Posterior vena cava (tissue), 2 donors: ENCODE measurements at regions not wholly inside any gene's neighbourhood (a gene's known extent, or its start where the extent isn't known, plus 50 kb on each side); places are given as distances from the start of the nearest gene placed in this dataset.

Experiments used
- DNase-seq: peaks from one replicate; pipeline ENCODE4 v3.0.0-alpha.2; 2020; ENCODE audit warnings: low spot score
- intact Hi-C, 2 donors: fragments of 100-400 bp; cut with DNase I; formaldehyde crosslinking; loops; one replicate each; pipeline versions ENCODE4 v1.14.1 to v1.14.2; 2022 to 2023
- donor health status: DM: yes; HTN: yes; CAD: no.
- donor health status: DM: yes; HTN: yes; CAD: no.

DNA sequence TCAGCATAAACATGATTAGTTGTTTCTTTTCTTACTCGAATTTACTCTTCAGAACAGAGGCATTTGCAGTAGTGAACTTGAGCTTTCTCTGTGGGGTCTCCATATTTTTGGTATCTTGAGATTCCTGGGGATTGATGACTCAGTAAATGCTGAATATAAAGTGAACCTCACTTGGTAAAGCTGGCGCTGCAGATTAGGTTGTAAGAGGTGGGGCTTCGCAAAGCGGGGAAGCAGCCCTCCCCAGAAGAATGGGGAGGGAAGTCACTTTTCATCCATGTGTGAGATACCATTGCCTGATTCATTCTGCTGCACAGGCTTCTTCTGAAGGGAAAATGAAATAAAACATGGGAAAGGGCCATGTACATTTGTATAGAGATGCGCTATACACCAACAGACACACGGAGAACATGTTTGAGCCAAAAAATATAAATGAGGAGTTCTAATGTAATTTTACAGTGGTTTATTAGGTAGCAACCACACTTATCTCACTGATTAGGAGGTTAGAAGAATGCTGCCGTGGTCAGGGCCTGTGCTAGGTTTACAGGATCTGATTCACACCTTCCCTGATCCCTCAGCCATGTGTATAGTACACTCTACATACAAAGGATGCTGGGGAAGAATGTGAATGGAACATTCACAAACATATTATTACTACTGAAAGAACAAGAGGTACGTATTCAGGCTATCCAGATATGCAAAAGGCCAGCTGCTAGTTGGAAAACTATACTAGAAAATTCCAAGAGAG, 63.5 kb downstream of the DNTTIP2 start:
- DNase-seq = no peak
- intact Hi-C loops = loop anchor here (2.0 to 10.0 kb wide), 4 partner anchors 181 to 381 kb away; partner anchors contain the start of gene FNBP1L (in 1 of the 2)

DNA sequence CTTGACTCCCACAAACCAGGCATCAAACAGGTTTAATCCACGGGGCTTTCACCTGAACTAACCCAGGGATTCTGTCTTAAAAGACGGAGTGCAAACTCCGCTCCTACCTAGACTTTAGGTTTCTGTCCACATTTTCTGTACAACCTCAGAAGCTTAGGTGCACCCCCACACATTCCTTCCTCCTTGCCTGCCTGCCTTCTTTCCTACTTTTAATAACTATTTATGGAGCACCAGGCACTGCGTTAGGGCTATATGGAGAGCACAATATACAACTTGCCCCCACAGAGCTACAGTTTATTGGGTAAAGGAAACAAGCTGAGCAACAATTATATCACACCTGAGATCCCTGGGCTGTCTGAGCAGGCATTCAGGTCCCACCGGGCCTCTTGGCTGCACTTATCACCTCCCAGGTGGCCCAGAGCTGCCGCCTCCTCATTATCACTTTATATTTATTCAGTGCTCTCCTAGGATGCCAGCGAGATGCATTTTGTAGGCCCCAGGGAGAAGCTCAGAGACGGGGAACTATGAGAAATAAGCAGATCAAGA, 64.1 kb downstream of the DNTTIP2 start:
- intact Hi-C loops = loop anchor here (2.0 to 10.0 kb wide), 4 partner anchors 180 to 380 kb away; partner anchors contain the start of gene FNBP1L (in 1 of the 2)
- DNase-seq = no peak

DNA sequence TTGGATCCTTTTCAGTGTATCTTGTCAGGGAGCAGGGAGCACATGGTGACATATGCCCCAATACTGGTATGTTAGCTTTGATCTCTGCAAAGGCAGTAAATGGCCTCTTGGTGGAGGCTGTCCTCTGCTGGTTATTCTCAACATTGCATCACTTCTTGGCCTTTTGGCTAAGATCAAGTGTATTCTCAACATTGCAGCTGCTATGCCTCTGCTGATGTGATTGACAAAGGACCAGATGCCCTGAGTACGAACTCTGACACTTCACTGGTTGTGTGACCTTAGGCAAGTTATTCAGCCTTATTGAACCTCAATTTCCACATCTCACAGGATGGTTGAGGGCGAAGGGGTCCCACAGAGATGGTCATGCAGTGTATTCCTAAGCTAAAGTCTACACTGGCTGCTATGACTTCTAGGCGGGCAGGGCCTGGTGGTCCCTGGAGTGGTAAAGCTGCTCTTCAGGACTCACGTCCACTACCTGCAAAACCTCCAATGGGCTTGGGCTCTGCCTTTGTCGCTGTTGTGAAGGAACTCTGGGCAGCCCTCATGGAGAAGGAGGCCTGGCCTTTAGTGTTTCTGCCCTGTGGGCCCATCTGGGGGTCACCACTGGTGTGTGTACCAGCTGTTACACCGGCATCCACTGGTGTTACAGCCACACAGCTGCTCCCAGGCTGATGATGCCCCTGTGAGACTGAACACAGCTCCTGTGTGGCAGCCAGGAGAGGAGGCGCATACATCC, 64.8 kb downstream of the DNTTIP2 start:
- no peak for DNase-seq
- intact Hi-C loops = loop anchor here (2.0 to 10.0 kb wide), 4 partner anchors 179 to 379 kb away; partner anchors contain the start of gene FNBP1L (in 1 of the 2)

DNA sequence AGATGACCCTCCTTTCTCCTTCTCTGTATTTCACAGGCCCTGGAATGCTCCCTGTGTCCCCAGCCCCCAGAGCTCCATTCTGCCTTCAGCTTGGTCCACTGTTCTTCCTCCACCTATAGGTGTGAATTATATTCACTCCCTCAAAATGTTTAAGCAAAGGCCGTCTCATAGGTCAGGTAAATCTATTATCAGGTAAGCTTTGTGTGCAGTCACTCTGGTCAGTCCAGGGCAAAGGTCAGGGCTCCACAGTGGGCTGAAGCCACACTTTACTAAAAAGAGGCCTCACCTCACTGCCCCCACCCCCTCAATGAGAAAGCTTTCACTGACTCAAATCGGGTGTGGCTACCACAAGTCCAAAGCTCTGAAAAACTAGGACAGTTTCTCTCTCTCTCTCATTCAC, 65.9 kb downstream of the DNTTIP2 start:
- no peak for DNase-seq
- intact Hi-C loops = loop anchor here (10.0 kb wide), 3 partner anchors 178 to 378 kb away; partner anchors contain the start of gene FNBP1L (in 1 of the 2)

DNA sequence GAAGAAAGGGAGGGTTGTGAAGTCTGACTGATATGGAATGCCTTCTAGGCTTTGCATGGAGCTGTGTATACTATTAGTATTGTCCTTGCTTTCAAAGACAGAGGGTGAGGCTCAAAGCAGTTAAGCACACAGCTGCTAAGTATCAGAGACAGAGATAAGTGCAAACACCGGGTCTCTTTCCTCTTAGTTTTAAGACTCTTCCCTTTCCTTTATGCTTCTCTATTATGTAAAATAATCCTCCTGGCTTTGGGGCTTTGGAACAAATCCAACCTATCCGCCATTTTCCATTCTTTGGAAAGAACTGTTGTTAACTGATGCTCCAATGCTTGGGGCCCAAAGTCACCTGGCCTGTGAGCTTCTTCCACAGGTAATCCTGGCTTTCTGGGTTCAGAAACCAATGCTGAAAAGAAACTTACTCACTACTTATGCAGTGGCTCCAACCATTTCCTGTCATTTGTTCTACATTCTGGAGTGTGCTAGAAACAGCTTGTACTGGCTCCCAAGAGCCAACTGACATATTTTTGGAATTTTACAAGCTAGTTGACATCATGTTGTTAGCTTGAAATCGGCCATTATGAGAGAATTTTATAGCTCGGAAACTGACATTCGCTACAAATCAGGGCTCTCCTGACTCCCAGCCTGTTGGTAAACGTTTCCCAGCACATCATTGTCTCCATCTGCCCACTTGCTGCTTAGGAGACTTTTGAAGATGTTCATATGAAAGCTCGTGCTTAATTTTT, 67.5 kb downstream of the DNTTIP2 start:
- no peak for DNase-seq
- intact Hi-C loops = loop anchor here (10.0 kb wide), 3 partner anchors 177 to 377 kb away; partner anchors contain the start of gene FNBP1L (in 1 of the 2)

DNA sequence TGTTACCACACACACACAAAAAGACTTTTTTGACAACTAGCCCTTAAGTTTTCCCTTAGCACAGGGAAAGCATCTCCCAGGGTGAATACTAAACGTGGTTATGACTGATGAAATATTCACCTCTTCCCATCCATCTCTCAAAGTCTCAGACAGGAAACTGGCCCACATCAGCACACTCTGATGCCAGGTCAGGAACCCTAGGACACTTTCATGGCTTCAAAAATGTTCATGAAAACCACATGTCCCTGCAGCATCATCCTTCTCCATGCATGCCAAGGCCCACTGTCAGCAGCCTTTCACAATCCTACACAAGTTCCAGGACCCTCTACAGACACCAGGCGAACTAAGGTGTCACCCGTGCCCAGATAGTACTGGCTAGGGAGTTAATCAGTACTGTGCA, 68.7 kb downstream of the DNTTIP2 start:
- intact Hi-C loops = loop anchor here (10.0 kb wide), 3 partner anchors 176 to 376 kb away; partner anchors contain the start of gene FNBP1L (in 1 of the 2)
- no peak for DNase-seq

DNA sequence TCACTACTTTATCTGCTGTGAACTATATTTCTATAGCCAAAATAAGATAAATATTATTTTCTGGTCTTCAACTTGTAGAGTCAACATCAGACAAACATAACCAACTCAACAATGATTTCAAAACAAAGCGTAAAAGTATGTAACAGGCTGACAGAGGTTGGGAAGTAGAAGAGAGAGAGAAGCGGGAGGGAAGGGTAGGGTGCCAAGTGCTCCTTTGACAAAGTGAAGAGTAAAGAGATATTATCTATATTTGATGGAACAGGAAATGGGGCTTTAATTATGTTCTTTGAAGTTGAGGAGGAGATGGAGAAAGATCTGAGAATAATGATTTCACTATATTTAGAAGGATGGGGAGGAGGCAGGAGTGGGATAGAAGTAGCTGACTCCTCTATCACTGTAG, 70.1 kb downstream of the DNTTIP2 start:
- intact Hi-C loops = no loop called here
- no peak for DNase-seq

DNA sequence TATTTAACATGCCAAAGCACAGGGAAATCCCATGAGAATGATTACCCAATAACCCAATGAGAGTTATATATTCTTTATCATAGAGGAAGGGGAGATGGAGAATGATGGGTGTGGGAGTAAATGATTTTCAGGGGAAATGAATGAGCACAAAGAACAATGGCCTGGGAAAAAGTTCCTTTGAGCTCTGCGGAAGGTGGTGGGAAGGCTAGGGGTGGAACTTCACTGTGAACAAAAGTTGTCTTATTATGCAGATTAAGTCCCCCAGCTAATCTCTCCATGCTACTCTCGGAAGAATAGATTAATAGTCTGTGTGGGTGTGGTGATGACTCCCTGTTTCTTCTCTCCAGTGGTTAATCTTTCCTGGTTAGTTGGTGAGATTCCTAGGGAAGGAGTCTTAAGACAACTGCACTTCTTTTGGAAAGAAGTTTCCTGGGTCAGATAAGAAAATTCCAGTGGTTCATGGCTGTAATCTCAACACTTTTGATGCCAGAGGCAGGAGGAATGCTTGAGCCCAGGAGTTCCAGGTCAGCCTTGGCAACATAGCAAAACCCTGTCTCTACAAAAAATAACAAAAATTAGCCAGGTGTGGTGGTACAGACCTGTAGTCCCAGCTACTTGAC, 71.6 kb downstream of the DNTTIP2 start:
- no peak for DNase-seq
- intact Hi-C loops = no loop called here

DNA sequence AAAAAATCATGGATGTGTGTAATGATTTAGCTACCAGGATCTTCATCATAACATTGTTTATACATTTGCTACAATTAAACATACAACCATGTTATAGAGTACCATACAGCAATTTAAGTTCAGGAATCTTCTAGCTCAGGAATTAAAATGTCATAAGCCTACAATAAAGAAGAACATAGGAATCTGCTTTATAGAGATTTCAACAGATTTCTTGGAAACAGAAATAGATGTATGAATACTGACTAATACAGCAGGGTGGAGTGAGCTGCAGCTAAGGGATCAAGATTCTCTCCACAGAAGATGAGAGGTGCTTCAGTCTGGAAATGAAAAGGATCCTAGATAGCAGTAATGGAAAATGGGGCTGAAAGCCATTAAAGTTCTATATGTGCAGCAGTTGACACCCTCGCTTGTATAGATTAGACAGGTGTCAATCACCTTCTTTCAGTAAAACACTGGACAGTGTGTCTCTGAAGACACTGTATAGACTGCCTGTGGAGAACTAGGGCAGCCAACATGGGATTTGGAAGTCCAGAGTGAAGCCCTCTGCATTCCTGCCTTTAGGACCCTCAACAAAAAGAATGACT, 73.9 kb downstream of the DNTTIP2 start:
- intact Hi-C loops = no loop called here

DNA sequence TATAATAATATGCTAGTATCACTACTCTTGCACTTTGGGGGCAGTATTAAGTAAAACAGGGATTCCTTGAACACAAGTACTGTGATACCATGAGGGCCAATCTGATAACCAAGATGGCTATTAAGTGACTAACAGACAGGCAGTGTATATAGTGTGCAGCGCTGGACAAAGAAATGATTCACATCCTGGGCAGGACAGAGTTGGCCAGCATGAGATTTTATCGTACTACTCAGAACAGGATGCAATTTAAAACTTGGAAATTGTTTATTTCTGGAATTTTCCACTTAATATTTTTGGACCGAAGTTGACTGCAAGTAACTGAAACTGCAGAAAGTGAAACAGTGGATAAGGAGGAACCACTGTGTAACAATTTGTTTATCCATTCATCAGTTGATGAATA, 74.6 kb downstream of the DNTTIP2 start:
- DNase-seq = no peak
- intact Hi-C loops = no loop called here

More for the DNA sequence above, 73.9 kb downstream of the DNTTIP2 start:
- no peak for DNase-seq

DNA sequence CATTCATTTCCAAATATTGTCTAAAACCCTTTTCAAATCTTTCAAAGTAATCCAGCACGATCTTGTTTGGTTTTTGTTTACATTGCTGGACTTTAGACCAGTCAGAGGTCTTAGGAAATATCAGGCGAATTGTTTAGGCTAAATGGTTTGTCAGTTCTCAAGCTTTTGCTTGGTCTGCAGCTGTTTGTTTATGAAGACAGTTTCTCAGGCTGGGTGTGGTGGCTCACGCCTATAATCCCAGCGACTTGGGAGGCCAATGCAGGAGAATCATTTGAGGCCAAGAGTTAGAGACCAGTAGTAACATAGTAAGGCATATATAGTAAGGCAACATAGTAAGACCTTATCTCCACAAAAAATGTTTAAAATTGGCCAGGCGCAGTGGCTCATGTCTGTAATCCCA, 77.5 kb downstream of the DNTTIP2 start:
- DNase-seq = no peak
- intact Hi-C loops = no loop called here

DNA sequence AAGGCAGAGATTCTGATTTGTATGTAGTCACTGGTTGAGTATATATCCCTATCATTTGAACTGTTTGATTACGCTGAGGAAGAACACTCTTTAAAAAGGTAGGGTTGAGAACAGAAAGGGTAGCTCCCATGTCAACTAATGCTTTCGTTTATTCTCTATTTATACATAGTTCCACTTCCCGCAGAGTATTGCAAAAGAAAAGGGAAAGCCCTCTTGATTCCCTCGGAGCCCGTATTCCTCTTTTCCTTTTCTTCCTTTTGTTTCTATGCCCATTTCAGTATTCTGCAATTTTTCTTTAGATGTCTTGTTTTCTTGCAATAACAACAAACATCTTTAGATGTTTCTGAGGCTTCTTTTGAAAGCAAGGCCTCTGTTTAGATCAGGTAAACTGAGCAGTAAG, 78.2 kb downstream of the DNTTIP2 start:
- DNase-seq = no peak
- intact Hi-C loops = no loop called here

DNA sequence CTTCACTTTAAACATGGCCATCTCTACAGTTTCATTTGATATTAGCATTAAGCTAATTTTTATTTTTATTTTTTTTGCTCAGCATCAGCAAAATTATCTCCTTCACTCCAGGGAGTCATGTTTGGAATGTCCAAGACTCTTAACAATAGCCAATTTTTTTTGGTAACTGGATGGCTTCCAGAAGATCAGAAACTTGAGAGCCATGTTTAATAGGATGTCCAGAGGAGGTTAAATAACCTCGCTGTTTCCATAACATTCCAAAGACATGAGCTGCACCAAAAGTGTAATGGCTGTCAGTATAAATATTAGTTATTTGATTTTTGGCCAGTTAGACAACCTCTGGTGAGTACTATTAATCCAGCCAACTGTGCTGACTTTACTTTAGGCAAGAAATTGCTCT, 80.7 kb downstream of the DNTTIP2 start:
- intact Hi-C loops = no loop called here
- DNase-seq = no peak

DNA sequence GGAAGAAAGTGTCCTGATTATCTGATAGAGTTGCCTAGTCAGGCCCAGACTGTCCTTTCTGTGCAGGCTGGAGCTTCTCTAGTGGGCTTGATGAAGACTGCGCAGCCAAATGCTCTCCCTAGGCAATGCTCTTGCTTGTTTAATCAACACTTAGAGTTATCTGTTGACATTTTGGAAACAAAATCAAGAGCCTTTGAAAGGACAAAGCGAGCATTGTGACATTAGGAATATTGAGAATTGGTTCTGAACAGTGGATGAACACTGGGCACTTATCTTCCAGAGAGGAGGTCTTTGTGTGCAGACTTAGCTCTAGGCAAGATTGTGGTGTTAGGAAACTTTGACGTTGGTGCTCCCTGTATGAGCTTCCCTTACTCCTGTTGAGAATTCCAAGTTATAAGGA, 94.5 kb downstream of the DNTTIP2 start:
- intact Hi-C loops = no loop called here
- no peak for DNase-seq

DNA sequence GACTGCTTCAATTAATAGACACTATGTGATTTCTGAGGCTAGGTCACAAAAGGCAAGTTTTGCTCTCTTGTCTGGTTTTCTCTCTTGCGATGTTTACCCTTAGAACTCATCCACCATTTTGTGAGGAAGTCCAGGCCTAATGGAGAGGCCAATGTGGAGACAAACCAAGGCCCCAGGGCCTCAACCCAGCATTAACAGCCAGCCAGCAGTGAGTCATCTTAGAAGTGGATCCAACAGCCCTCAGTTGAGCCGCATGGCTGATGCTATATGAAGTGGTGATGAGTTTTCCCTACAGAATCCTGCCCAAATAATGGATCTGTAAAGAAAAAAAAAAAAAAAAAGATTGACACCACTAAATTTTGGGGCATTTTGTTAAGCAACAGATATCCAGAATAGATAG, 95.1 kb downstream of the DNTTIP2 start:
- no peak for DNase-seq
- intact Hi-C loops = no loop called here

DNA sequence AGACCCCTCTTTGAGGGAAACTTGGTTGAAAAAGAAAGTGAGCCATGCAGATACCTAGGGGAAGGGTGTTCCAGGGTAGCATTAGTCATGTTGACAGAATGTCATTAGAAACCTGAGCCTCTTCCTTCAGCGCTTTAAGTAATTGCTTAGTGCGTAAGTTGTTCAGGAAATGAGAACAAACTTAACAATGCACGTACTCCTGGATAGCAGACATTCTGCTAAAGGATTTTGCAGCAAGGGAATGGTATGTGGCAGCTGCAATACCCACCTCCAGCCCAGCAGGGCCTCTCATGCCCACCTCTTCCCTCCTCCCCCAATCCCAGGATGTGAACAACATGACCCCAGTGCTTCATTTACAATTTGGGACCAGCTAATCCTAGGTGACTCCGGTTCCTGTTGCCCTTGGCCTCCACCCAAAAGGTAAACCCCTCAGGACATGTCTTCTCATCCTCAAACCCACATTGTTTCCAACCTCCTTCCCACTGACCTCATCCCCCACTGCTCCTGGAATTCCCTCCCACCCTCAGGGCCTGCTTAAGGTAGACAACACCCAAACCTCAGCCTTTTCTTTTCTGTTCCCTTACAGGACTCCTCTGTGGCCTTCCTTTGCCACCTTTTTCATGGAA, 98.0 kb upstream of the BCAR3 start:
- no peak for DNase-seq
- intact Hi-C loops = no loop called here

DNA sequence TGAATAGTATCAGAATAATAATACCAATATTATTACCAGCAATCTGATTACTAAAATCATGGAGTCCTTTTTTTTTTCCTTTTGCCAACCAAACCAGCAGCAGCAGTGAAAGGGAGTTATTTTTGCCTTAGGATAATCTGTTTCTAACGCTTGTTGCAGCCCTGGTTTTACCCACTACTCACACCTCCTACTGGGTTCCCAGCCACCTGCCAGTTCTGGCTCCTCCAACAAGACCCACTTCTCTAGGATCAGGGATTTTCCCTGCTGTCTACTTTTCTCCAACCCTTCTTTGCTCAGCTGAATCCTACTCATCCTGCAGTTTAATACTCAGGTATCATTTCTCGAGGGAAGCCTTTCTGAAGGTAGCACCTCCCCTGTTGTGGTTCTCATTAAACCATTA, 96.8 kb upstream of the BCAR3 start:
- DNase-seq = no peak
- intact Hi-C loops = no loop called here

DNA sequence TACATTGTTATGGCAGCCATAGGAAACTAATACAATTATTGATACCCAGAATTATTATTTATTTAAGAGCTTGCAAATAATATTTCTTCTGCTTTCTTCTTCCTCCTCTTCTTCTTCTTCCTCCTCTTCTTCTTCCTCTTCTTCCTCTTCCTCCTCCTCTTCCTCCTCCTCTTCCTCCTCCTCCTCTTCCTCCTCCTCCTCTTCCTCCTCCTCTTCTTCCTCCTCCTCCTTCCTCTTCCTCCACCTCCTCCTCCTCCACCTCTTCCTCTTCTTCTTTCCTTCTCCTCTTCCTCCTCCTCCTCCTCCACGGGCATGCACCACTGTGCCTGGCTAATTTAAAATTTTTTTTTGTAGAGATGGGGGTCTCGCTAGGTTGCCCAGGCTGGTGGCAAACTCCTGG, 95.6 kb upstream of the BCAR3 start:
- intact Hi-C loops = no loop called here
- DNase-seq = no peak
